Brain microvascular endothelial cell (primary cell): ENCODE measurements at regions not wholly inside any gene's neighbourhood (a gene's known extent, or its start where the extent isn't known, plus 50 kb on each side); places are given as distances from the start of the nearest gene placed in this dataset.
"Not testable (repeated sequence)": the region's sequence is repeated elsewhere in the genome, so short reads cannot be mapped to it uniquely, and the experiment has no call there.

Experiments
- DNase-seq: peaks from one replicate; pipeline ENCODE4 v3.0.0-alpha.2; 2020
- H3K27ac ChIP-seq: fragments of 250-450 bp; sonication (Bioruptor Pico); 2 replicates; pipeline ENCODE4 v1.5.1; 2020; ENCODE audit warnings: mild to moderate bottlenecking, moderate library complexity
- H3K27me3 ChIP-seq: fragments of 250-450 bp; sonication (Bioruptor Pico); replicated peaks from 2 replicates; pipeline ENCODE4 v1.5.1; 2020; ENCODE audit warnings: mild to moderate bottlenecking
- H3K36me3 ChIP-seq: fragments of 250-450 bp; sonication (Bioruptor Pico); replicated peaks from 2 replicates; pipeline ENCODE4 v1.5.1; 2020; ENCODE audit warnings: mild to moderate bottlenecking
- H3K4me3 ChIP-seq: 2 replicates; pipeline ENCODE4 v1.5.1; 2011; ENCODE audit warnings: low read depth, mild to moderate bottlenecking, control low read depth, low read length, moderate library complexity
- in situ Hi-C: cut with HindIII; loops from 2 replicates; pipeline ENCODE4 v1.10.0; 2017; ENCODE audit warnings: low sequenced_read_pairs, low pct_ligation_motif_present
- TF ChIP-seq, protein P1 (sequence below): IDR thresholded peaks from 2 replicates; pipeline ENCODE4 v1.5.1; 2011; ENCODE audit warnings: low read depth, mild to moderate bottlenecking, moderate library complexity, low read length, control low read depth, inconsistent platforms; ENCODE audit errors: missing control alignments

DNA sequence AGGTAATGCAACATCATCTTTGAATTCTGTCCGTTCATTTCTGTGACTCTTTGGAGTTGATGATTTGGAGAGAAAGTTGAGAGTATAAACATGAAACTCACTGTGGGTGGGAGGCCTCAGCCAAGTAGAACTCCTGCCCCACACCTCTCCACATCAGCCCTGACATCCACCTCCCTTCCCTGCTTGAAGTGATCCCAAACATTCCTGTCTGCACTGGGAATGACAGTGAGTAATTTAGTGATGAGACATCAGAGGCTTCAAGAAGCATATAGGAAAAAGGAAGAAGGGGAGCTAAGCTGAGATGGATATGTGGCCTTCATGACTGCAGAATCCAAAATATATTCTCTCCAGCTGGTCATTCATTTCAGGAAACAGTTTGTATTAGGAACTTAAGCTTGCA lies 151.8 kb downstream of the SPATA18 start:
- in situ Hi-C loops = no loop called here
- TF ChIP-seq, protein P1, sequence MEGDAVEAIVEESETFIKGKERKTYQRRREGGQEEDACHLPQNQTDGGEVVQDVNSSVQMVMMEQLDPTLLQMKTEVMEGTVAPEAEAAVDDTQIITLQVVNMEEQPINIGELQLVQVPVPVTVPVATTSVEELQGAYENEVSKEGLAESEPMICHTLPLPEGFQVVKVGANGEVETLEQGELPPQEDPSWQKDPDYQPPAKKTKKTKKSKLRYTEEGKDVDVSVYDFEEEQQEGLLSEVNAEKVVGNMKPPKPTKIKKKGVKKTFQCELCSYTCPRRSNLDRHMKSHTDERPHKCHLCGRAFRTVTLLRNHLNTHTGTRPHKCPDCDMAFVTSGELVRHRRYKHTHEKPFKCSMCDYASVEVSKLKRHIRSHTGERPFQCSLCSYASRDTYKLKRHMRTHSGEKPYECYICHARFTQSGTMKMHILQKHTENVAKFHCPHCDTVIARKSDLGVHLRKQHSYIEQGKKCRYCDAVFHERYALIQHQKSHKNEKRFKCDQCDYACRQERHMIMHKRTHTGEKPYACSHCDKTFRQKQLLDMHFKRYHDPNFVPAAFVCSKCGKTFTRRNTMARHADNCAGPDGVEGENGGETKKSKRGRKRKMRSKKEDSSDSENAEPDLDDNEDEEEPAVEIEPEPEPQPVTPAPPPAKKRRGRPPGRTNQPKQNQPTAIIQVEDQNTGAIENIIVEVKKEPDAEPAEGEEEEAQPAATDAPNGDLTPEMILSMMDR = no peak
- Histone ChIP-seq H3K27ac (no peak overlapping the region), H3K4me3 (no peak overlapping the region), H3K27me3 (no peaks in the 10 kb centered on the region), H3K36me3 (no peaks in the 10 kb centered on the region)
- no peak for DNase-seq

GRCh38 chr4:52203351-52203750 lies 152.2 kb downstream of the SPATA18 start:
- in situ Hi-C loops = no loop called here
- no peak overlapping the region for H3K27ac ChIP-seq
- H3K27me3 ChIP-seq = no peaks in the 10 kb centered on the region

GRCh38 chr4:52204921-52205320 lies 153.8 kb downstream of the SPATA18 start:
- Histone ChIP-seq H3K27me3 (no peaks in the 10 kb centered on the region), H3K4me3 (no peak overlapping the region), H3K36me3 (no peaks in the 10 kb centered on the region), H3K27ac (no peak overlapping the region)
- in situ Hi-C loops = no loop called here
- TF ChIP-seq, protein P1 = no peak
- no peak for DNase-seq

More at GRCh38 chr4:52203351-52203750, 152.2 kb downstream of the SPATA18 start:
- TF ChIP-seq, protein P1 = no peak
- no peaks in the 10 kb centered on the region for H3K36me3 ChIP-seq
- H3K4me3 ChIP-seq = no peak overlapping the region
- DNase-seq = no peak

GRCh38 chr4:52207146-52207545 lies 156.0 kb downstream of the SPATA18 start:
- H3K27ac ChIP-seq, H3K36me3 ChIP-seq, H3K27me3 ChIP-seq, DNase-seq, H3K4me3 ChIP-seq, in situ Hi-C loops: not testable (repeated sequence)

GRCh38 chr4:52212702-52213101 lies 161.6 kb downstream of the SPATA18 start:
- no peaks in the 10 kb centered on the region for H3K27me3 ChIP-seq
- in situ Hi-C loops = no loop called here
- TF ChIP-seq, protein P1 = no peak
- no peaks in the 10 kb centered on the region for H3K36me3 ChIP-seq
- DNase-seq = no peak
- H3K4me3 ChIP-seq = no peak overlapping the region
- H3K27ac ChIP-seq = no peak overlapping the region

DNA sequence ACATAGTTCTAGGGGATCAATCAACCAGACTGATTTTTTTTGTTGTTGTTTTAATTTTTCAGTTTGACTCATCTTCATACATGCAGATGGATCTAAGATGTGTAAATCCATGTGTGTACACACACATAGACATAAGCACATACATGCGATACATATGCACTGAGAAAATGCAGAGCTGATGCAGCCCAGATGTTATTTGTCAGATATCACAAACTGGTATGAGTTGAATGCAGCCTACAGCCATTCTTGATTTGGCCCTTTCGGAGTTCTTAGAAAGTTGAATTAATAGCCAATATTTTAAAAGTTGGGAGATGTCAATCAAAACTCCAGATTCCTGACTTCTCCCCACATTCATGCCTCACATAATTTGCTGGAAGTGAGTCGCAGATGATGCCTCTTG lies 180.4 kb downstream of the SPATA18 start:
- TF ChIP-seq, protein P1 = no peak
- in situ Hi-C loops = no loop called here
- Histone ChIP-seq H3K27ac (no peak overlapping the region), H3K4me3 (no peak overlapping the region), H3K27me3 (no peaks in the 10 kb centered on the region), H3K36me3 (no peaks in the 10 kb centered on the region)
- DNase-seq = no peak
